ENCODE measurements at regions not wholly inside any gene's neighbourhood (a gene's known extent, or its start where the extent isn't known, plus 50 kb on each side); places are given as distances from the start of the nearest gene placed in this dataset.

DNA sequence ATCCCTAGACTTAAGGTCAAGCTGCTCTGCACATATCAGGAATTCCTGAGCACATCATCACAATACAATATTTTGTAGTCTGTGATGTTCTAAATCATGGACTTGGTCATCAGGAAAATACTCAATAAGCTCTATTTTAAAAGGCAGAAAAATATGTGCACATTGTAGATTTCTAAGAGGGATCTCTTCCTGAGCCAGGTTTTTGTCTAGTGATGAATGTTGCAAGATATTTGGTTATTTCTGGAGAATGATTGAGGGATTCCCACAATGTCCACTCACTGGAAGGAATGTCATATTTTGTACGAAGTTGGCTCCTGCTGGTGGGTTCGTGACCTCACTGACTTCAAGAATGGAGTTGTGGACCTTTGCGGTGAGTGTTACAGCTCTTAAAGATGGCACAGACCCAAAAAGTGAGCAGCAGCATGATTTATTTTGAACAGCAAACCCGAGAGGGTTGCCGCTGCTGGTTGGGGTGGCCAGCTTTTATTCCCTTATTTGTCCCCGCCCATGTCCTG lies 300.9 kb upstream of the DCN start:
- no peak for DNase-seq (ENCODE audit: low spot score)
- H3K27me3 ChIP-seq = no peaks in the 10 kb centered on the region
- no peaks in the 10 kb centered on the region for H3K9me3 ChIP-seq (ENCODE audit: low read depth)
- no peaks in the 10 kb centered on the region for H3K36me3 ChIP-seq (replicated peaks; ENCODE audit: insufficient read depth, low read depth)
- H3K27ac ChIP-seq = no peak overlapping the region
- H3K4me3 ChIP-seq = no peak overlapping the region
- H4K20me1 ChIP-seq (ENCODE audit: insufficient read depth, poor library complexity, severe bottlenecking) = no peaks in the 10 kb centered on the region
- no peaks in the 10 kb centered on the region for H3K9me2 ChIP-seq (replicated peaks; ENCODE audit: insufficient read depth)
- no peak overlapping the region for H2AFZ ChIP-seq
- no peaks in the 10 kb centered on the region for H3K4me1 ChIP-seq (ENCODE audit: insufficient read depth)
- TF ChIP-seq EZH2phosphoT487 (IDR thresholded peaks at IDR 0.05; ENCODE audit: low read depth, severe bottlenecking, unreplicated experiment) (no peak), EZH2 (IDR thresholded peaks at IDR 0.05; ENCODE audit: borderline replicate concordance) (no peak), CTCF (IDR thresholded peaks at IDR 0.05; ENCODE audit: poor library complexity) (no peak)
- 89% methylated on average over 6 of the region's 6 CpGs for WGBS (ENCODE audit: low lambda C conversion rate, missing lambda C conversion rate)
- no peak overlapping the region for H3K4me2 ChIP-seq
- H3K79me2 ChIP-seq = no peaks in the 10 kb centered on the region

- no peaks in the 10 kb centered on the region for H3K4me1 ChIP-seq (ENCODE audit: insufficient read depth)
- H3K9me2 ChIP-seq (replicated peaks; ENCODE audit: insufficient read depth) = no peaks in the 10 kb centered on the region
- TF ChIP-seq EZH2 (IDR thresholded peaks at IDR 0.05; ENCODE audit: borderline replicate concordance) (no peak), CTCF (IDR thresholded peaks at IDR 0.05; ENCODE audit: poor library complexity) (no peak), EZH2phosphoT487 (IDR thresholded peaks at IDR 0.05; ENCODE audit: low read depth, severe bottlenecking, unreplicated experiment) (no peak)
- no peaks in the 10 kb centered on the region for H3K79me2 ChIP-seq
- no peak for DNase-seq (ENCODE audit: low spot score)
- 67% methylated on average over 1 of the region's 1 CpG for WGBS (ENCODE audit: low lambda C conversion rate, missing lambda C conversion rate)
- no peak overlapping the region for H3K27ac ChIP-seq
- H3K27me3 ChIP-seq = no peaks in the 10 kb centered on the region
- no peak overlapping the region for H2AFZ ChIP-seq
- no peak overlapping the region for H3K4me2 ChIP-seq
- H3K9me3 ChIP-seq (ENCODE audit: low read depth) = no peaks in the 10 kb centered on the region
- H3K4me3 ChIP-seq = no peak overlapping the region
- no peaks in the 10 kb centered on the region for H3K36me3 ChIP-seq (replicated peaks; ENCODE audit: insufficient read depth, low read depth)
- no peaks in the 10 kb centered on the region for H4K20me1 ChIP-seq (ENCODE audit: insufficient read depth, poor library complexity, severe bottlenecking)
These were observed 299.6 kb upstream of the DCN start for GRCh38 chr12:91482231-91482630.

DNA sequence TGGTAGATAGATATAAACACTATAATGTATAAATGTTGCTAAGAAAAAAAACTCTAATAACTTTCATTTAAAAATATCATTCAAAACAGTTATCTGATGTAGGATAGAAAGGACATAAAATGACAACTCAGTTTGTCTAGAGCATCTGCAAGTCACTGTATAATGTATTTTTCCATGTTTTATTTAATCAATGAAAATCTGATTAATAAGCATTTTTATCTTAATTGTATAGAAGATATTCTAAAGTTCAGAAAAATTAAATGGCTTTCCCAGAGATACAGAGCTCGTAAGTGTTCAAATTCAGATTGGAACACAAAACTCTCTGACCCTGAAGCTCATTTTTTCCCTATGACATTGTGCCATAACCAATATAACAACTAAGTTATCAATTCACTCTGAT lies 295.9 kb upstream of the DCN start:
- no peaks in the 10 kb centered on the region for H3K36me3 ChIP-seq (replicated peaks; ENCODE audit: insufficient read depth, low read depth)

More for the DNA sequence above, 295.9 kb upstream of the DCN start:
- H3K27me3 ChIP-seq = no peaks in the 10 kb centered on the region
- H4K20me1 ChIP-seq (ENCODE audit: insufficient read depth, poor library complexity, severe bottlenecking) = no peaks in the 10 kb centered on the region
- H3K4me1 ChIP-seq (ENCODE audit: insufficient read depth) = no peaks in the 10 kb centered on the region
- 97% methylated on average over 1 of the region's 1 CpG for WGBS (ENCODE audit: low lambda C conversion rate, missing lambda C conversion rate)
- H3K9me3 ChIP-seq (ENCODE audit: low read depth) = no peaks in the 10 kb centered on the region
- H3K9me2 ChIP-seq (replicated peaks; ENCODE audit: insufficient read depth) = no peaks in the 10 kb centered on the region
- H3K27ac ChIP-seq = no peak overlapping the region
- TF ChIP-seq EZH2phosphoT487 (IDR thresholded peaks at IDR 0.05; ENCODE audit: low read depth, severe bottlenecking, unreplicated experiment) = no peak
- no peak for TF ChIP-seq CTCF (IDR thresholded peaks at IDR 0.05; ENCODE audit: poor library complexity)
- TF ChIP-seq EZH2 (IDR thresholded peaks at IDR 0.05; ENCODE audit: borderline replicate concordance) = no peak
- no peak overlapping the region for H3K4me2 ChIP-seq
- H3K79me2 ChIP-seq = no peaks in the 10 kb centered on the region
- no peak overlapping the region for H3K4me3 ChIP-seq
- no peak for DNase-seq (ENCODE audit: low spot score)
- H2AFZ ChIP-seq = no peak overlapping the region

Data from hepatocyte (in vitro differentiated cells).